H9 (cell line): ENCODE measurements at regions not wholly inside any gene's neighbourhood (a gene's known extent, or its start where the extent isn't known, plus 50 kb on each side); places are given as distances from the start of the nearest gene placed in this dataset.

Experiments used
- DNase-seq: peaks from one replicate; pipeline ENCODE4 v3.0.0-alpha.2; 2017
- H2AFZ ChIP-seq: one replicate; pipeline ENCODE4 v1.6.1; 2013; ENCODE audit warnings: mild to moderate bottlenecking, low read length, control low read depth, moderate library complexity
- H2AK5ac ChIP-seq: 2 replicates; pipeline ENCODE4 v1.6.1; 2013; ENCODE audit warnings: low read length, control low read depth, mixed read lengths; ENCODE audit not compliant: insufficient read length
- H2BK120ac ChIP-seq: one replicate; pipeline ENCODE4 v1.6.1; 2013; ENCODE audit warnings: low read depth, mild to moderate bottlenecking, low read length, control low read depth, inconsistent platforms; ENCODE audit not compliant: poor library complexity, severe bottlenecking
- H2BK12ac ChIP-seq: 2 replicates; pipeline ENCODE4 v1.6.1; 2013; ENCODE audit warnings: low read length, control low read depth, mixed read lengths, low read depth; ENCODE audit not compliant: insufficient read length
- H2BK15ac ChIP-seq: 2 replicates; pipeline ENCODE4 v1.6.1; 2013; ENCODE audit warnings: low read depth, low read length, control low read depth
- H2BK20ac ChIP-seq: one replicate; pipeline ENCODE4 v1.6.1; 2013; ENCODE audit warnings: low read depth, mild to moderate bottlenecking, low read length, control low read depth, inconsistent platforms; ENCODE audit not compliant: poor library complexity, severe bottlenecking
- H2BK5ac ChIP-seq: 2 replicates; pipeline ENCODE4 v1.6.1; 2013; ENCODE audit warnings: low read length, control low read depth, mixed read lengths; ENCODE audit not compliant: insufficient read length
- H3K14ac ChIP-seq: 2 replicates; pipeline ENCODE4 v1.6.1; 2013; ENCODE audit warnings: low read length, control low read depth; ENCODE audit not compliant: insufficient read depth
- H3K18ac ChIP-seq: 2 replicates; pipeline ENCODE4 v1.6.1; 2013; ENCODE audit warnings: low read depth, mild to moderate bottlenecking, mixed read lengths, low read length, control low read depth; ENCODE audit not compliant: insufficient read length
- H3K23ac ChIP-seq: 2 replicates; pipeline ENCODE4 v1.6.1; 2013; ENCODE audit warnings: low read length, control low read depth, mixed read lengths, low read depth; ENCODE audit not compliant: insufficient read length
- H3K23me2 ChIP-seq: 2 replicates; pipeline ENCODE4 v1.6.1; 2013; ENCODE audit warnings: low read depth, mild to moderate bottlenecking, mixed read lengths, low read length, control low read depth; ENCODE audit not compliant: insufficient read length, poor library complexity, severe bottlenecking
- H3K27ac ChIP-seq: 2 replicates; pipeline ENCODE4 v1.5.1; 2013; ENCODE audit warnings: low read length, control low read depth, mixed read lengths, low read depth; ENCODE audit not compliant: insufficient read length
- H3K27me3 ChIP-seq: 2 replicates; pipeline ENCODE4 v1.6.1; 2013; ENCODE audit warnings: low read length, control low read depth, inconsistent platforms; ENCODE audit not compliant: insufficient read depth
- H3K4ac ChIP-seq: 2 replicates; pipeline ENCODE4 v1.6.1; 2013; ENCODE audit warnings: low read depth, mild to moderate bottlenecking, control low read depth, inconsistent platforms, low read length, moderate library complexity
- H3K4me1 ChIP-seq: 2 replicates; pipeline ENCODE4 v1.6.1; 2013; ENCODE audit warnings: low read length, control low read depth, inconsistent platforms; ENCODE audit not compliant: insufficient read depth
- H3K4me2 ChIP-seq: 2 replicates; pipeline ENCODE4 v1.6.1; 2013; ENCODE audit warnings: low read length, control low read depth, mixed read lengths; ENCODE audit not compliant: insufficient read length, insufficient read depth
- H3K56ac ChIP-seq: 2 replicates; pipeline ENCODE4 v1.6.1; 2013; ENCODE audit warnings: low read depth, mild to moderate bottlenecking, mixed read lengths, low read length, control low read depth; ENCODE audit not compliant: insufficient read length
- H3K79me1 ChIP-seq: 2 replicates; pipeline ENCODE4 v1.6.1; 2013; ENCODE audit warnings: low read depth, mild to moderate bottlenecking, moderate library complexity, low read length, control low read depth, inconsistent platforms; ENCODE audit not compliant: insufficient read depth, poor library complexity, severe bottlenecking
- H3K79me2 ChIP-seq: 2 replicates; pipeline ENCODE4 v1.6.1; 2013; ENCODE audit warnings: low read length, control low read depth, inconsistent platforms; ENCODE audit not compliant: insufficient read depth
- H3K9ac ChIP-seq: 2 replicates; pipeline ENCODE4 v1.6.1; 2013; ENCODE audit warnings: low read length, control low read depth, mixed read lengths; ENCODE audit not compliant: insufficient read length; ENCODE audit errors: extremely low read depth
- H3K9me3 ChIP-seq: one replicate; pipeline ENCODE4 v1.6.1; 2013; ENCODE audit warnings: low read depth, low read length, inconsistent platforms; ENCODE audit not compliant: control insufficient read depth
- H3T11ph ChIP-seq: one replicate; pipeline ENCODE4 v1.6.1; 2013; ENCODE audit warnings: mild to moderate bottlenecking, low read length, control low read depth, inconsistent platforms
- H4K20me1 ChIP-seq: one replicate; pipeline ENCODE4 v1.6.1; 2013; ENCODE audit not compliant: control insufficient read depth, insufficient read length, insufficient read depth
- H4K5ac ChIP-seq: 2 replicates; pipeline ENCODE4 v1.6.1; 2013; ENCODE audit warnings: low read depth, mild to moderate bottlenecking, mixed read lengths, low read length, control low read depth; ENCODE audit not compliant: insufficient read length
- H4K8ac ChIP-seq: replicated peaks from 2 replicates; pipeline ENCODE4 v1.6.1; 2013; ENCODE audit warnings: low read length, control low read depth, mixed read lengths, low read depth; ENCODE audit not compliant: insufficient read length
- H4K91ac ChIP-seq: 2 replicates; pipeline ENCODE4 v1.6.1; 2013; ENCODE audit warnings: low read depth, mild to moderate bottlenecking, moderate library complexity, mixed read lengths, low read length, control low read depth; ENCODE audit not compliant: insufficient read length
- H3K27ac Mint-ChIP-seq, 3 experiments: 2 replicates in 2 of 3; 3 replicates in 1 of 3; pipeline ENCODE4 v1.8.0; 2020 to 2021; ENCODE audit warnings: mixed read lengths in 3 of 3, mild to moderate bottlenecking in 1 of 3, moderate library complexity in 1 of 3
- H3K27me3 Mint-ChIP-seq: 2 replicates; pipeline ENCODE4 v1.8.0; 2021; ENCODE audit warnings: low read depth, mild to moderate bottlenecking, moderate library complexity, mixed read lengths
- H3K36me3 Mint-ChIP-seq, 3 experiments: 2 replicates in 2 of 3; 3 replicates in 1 of 3; pipeline ENCODE4 v1.8.0; 2020 to 2021; ENCODE audit warnings: low read depth in 3 of 3, mixed read lengths in 3 of 3; ENCODE audit not compliant: insufficient read depth in 1 of 3
- H3K4me1 Mint-ChIP-seq, 2 experiments: 2 replicates each; pipeline ENCODE4 v1.8.0; 2020; ENCODE audit warnings: mixed read lengths in 2 of 2
- H3K4me3 Mint-ChIP-seq, 2 experiments: 2 replicates in 1 of 2; 3 replicates in 1 of 2; pipeline ENCODE4 v1.8.0; 2020 to 2021; ENCODE audit warnings: mild to moderate bottlenecking in 2 of 2, mixed read lengths in 2 of 2, moderate library complexity in 1 of 2
- H3K9me3 Mint-ChIP-seq, 2 experiments: 2 replicates in 1 of 2; 3 replicates in 1 of 2; pipeline ENCODE4 v1.8.0; 2020; ENCODE audit warnings: mild to moderate bottlenecking in 2 of 2, mixed read lengths in 2 of 2, moderate library complexity in 1 of 2
- WGBS: extraction: QIAGEN DNeasy Blood & Tissue Kit; methylation state at CpG from one replicate; pipeline ENCODE4 v1.1.7; 2013; ENCODE audit warnings: missing lambda C conversion rate, low lambda C conversion rate, mixed read lengths; ENCODE audit not compliant: insufficient read length; ENCODE audit errors: extremely low coverage; 5-methylcytosine and 5-hydroxymethylcytosine counted together
- TF ChIP-seq, protein P1 (sequence below): fragments of 200-600 bp; sonication (generic); conservative IDR thresholded peaks from 3 replicates; pipeline ENCODE4 v1.8.0; 2021; ENCODE audit warnings: antibody characterized with exemption, mild to moderate bottlenecking

DNA sequence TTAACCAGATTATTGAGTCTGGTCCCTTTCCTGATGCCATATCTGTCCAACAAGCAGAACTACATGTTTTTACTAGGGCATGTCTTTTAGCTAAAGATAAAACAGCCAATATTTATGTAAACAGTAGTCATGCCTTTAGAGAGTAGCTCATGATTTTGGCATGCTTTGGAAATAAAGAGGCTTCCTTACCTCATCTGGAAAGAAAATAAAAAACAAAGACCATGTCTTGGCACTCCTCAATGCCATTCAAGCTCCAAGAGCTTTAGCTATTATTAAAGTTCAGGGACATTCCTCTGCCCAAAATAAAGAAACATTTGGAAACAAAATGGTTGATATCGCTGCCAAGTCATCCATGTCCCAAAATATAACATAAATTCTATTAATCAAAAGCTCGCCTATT, 202.4 kb downstream of the URB2 start:
- Histone ChIP-seq H4K91ac (no peak overlapping the region), H3K14ac (no peak overlapping the region), H2AFZ (no peak overlapping the region), H3T11ph (no peak overlapping the region), H3K9me3 (no peaks in the 10 kb centered on the region), H3K27ac (no peak overlapping the region), H4K8ac (no peak overlapping the region), H3K79me2 (no peaks in the 10 kb centered on the region), H3K23me2 (no peaks in the 10 kb centered on the region), H2BK12ac (no peak overlapping the region), H3K18ac (no peak overlapping the region), H2BK5ac (no peak overlapping the region), H4K20me1 (no peaks in the 10 kb centered on the region), H3K4me2 (no peak overlapping the region), H3K4ac (no peak overlapping the region), H2BK120ac (no peak overlapping the region), H3K4me1 (no peaks in the 10 kb centered on the region), H3K9ac (no peak overlapping the region), H3K27me3 (no peaks in the 10 kb centered on the region), H3K56ac (no peak overlapping the region), H4K5ac (no peak overlapping the region), H3K23ac (no peak overlapping the region), H2AK5ac (no peak overlapping the region), H2BK20ac (no peak overlapping the region), H2BK15ac (no peak overlapping the region), H3K79me1 (no peaks in the 10 kb centered on the region)
- Mint-ChIP-seq H3K9me3 (peaks cover 10 to 20% of the 10 kb centered on the region in 2 experiments), H3K27ac (no peak overlapping the region), H3K4me3 (no peak overlapping the region), H3K36me3 (peaks cover 6 to 17% (median 11%) of the 10 kb centered on the region in 3 experiments; a peak in 6 of 7 replicates), H3K4me1 (no peaks in the 10 kb centered on the region), H3K27me3 (peaks cover 2% of the 10 kb centered on the region; the same call in 1 of the 2 replicates)
- TF ChIP-seq, protein P1, sequence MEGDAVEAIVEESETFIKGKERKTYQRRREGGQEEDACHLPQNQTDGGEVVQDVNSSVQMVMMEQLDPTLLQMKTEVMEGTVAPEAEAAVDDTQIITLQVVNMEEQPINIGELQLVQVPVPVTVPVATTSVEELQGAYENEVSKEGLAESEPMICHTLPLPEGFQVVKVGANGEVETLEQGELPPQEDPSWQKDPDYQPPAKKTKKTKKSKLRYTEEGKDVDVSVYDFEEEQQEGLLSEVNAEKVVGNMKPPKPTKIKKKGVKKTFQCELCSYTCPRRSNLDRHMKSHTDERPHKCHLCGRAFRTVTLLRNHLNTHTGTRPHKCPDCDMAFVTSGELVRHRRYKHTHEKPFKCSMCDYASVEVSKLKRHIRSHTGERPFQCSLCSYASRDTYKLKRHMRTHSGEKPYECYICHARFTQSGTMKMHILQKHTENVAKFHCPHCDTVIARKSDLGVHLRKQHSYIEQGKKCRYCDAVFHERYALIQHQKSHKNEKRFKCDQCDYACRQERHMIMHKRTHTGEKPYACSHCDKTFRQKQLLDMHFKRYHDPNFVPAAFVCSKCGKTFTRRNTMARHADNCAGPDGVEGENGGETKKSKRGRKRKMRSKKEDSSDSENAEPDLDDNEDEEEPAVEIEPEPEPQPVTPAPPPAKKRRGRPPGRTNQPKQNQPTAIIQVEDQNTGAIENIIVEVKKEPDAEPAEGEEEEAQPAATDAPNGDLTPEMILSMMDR, result no peak
- 100% methylated on average over 1 of the region's 2 CpGs for WGBS
- no peak for DNase-seq
